A549 (cell line): ENCODE measurements at regions not wholly inside any gene's neighbourhood (a gene's known extent, or its start where the extent isn't known, plus 50 kb on each side); places are given as distances from the start of the nearest gene placed in this dataset.

Experiments
- ATAC-seq, 2 experiments: fragments of 200-7000 bp in 1 of 2; fragments of >200 bp in 1 of 2; cut with Nextera tagmentation in 1 of 2; cut with Tn5 transposase in 1 of 2; 3 replicates each; pipeline versions ENCODE4 v1.8.0 to v1.9.1; 2018 to 2020; ENCODE audit warnings: mild to moderate bottlenecking in 1 of 2, moderate library complexity in 1 of 2
- CTCF ChIA-PET: fragments of 300-600 bp; sonication (Branson Sonifier 250); formaldehyde crosslinking; extraction: SDS; loops from one replicate; lab custom pipeline; 2021; ENCODE audit warnings: antibody characterized with exemption, inconsistent platforms; lab: Yijun Ruan, JAX
- POLR2A ChIA-PET: fragments of 350-600 bp; formaldehyde crosslinking; extraction: SDS; loops from one replicate; lab custom pipeline; 2021; ENCODE audit warnings: antibody characterized with exemption, inconsistent platforms; lab: Yijun Ruan, JAX
- DNase-seq, 2 experiments: peaks; one replicate each; pipeline versions ENCODE4 v3.0.0 to v3.0.0-alpha.2; 2011 to 2016; ENCODE audit warnings: low read depth in 1 of 2, low spot score in 1 of 2
- FAIRE-seq: peaks from 2 replicates; lab custom pipeline; 2011; peaks lifted over from hg19 to GRCh38; lab: Jason Lieb, UNC
- H3K27ac ChIP-seq, 2 experiments: fragments of >200 bp; sonication (Bioruptor Twin); formaldehyde crosslinking; 3 replicates each; pipeline ENCODE4 v1.5.1; 2016 to 2017
- H3K4me1 ChIP-seq: fragments of >200 bp; sonication (Bioruptor Twin); formaldehyde crosslinking; 3 replicates; pipeline ENCODE4 v1.6.1; 2016
- H3K4me2 ChIP-seq: fragments of >200 bp; sonication (Bioruptor Twin); formaldehyde crosslinking; 3 replicates; pipeline ENCODE4 v1.6.1; 2016
- H3K4me3 ChIP-seq: fragments of >200 bp; sonication (Bioruptor Twin); formaldehyde crosslinking; 3 replicates; pipeline ENCODE4 v1.5.1; 2016
- H3K9me3 ChIP-seq: fragments of >200 bp; sonication (Bioruptor Twin); formaldehyde crosslinking; 3 replicates; pipeline ENCODE4 v1.6.1; 2016
- ATOH8 ChIP-seq: fragments of 250-450 bp; sonication (Bioruptor Pico); IDR thresholded peaks from 2 replicates; pipeline ENCODE4 v1.5.0; 2020; ENCODE audit warnings: low read depth, mild to moderate bottlenecking, moderate library complexity
- BCL3 ChIP-seq: fragments of >200 bp; sonication (Bioruptor Twin); formaldehyde crosslinking; IDR thresholded peaks from 3 replicates; pipeline ENCODE4 v1.6.1; 2016
- CHD2 ChIP-seq: fragments of 150-350 bp; IDR thresholded peaks from 2 replicates; pipeline ENCODE4 v1.6.1; 2014; ENCODE audit warnings: low read length; ENCODE audit not compliant: partially characterized antibody
- CHD4 ChIP-seq: fragments of 200-600 bp; sonication (generic); IDR thresholded peaks from 2 replicates; pipeline ENCODE4 v1.6.1; 2016; ENCODE audit warnings: antibody characterized with exemption, mild to moderate bottlenecking, borderline replicate concordance
- CTCF ChIP-seq: fragments of >200 bp; sonication (Bioruptor Twin); formaldehyde crosslinking; IDR thresholded peaks from 3 replicates; pipeline ENCODE4 v1.5.1; 2016
- E2F6 ChIP-seq: IDR thresholded peaks from 2 replicates; pipeline ENCODE4 v1.6.1; 2012; ENCODE audit warnings: low read depth, borderline replicate concordance
- EP300 ChIP-seq, 2 experiments: fragments of >200 bp; sonication (Bioruptor Twin); formaldehyde crosslinking; IDR thresholded peaks; 2 replicates in 1 of 2; 3 replicates in 1 of 2; pipeline ENCODE4 v1.6.1; 2016 to 2017
- FOSB ChIP-seq: fragments of 250-450 bp; sonication (Bioruptor Pico); IDR thresholded peaks from 2 replicates; pipeline ENCODE4 v1.5.0; 2020; ENCODE audit warnings: mild to moderate bottlenecking, moderate library complexity
- FOSL2 ChIP-seq, 2 experiments: fragments of 450-650 bp in 1 of 2; fragments of >200 bp in 1 of 2; sonication (Bioruptor Twin) in 1 of 2; formaldehyde crosslinking; IDR thresholded peaks; 2 replicates each; pipeline versions ENCODE4 v1.5.0 to v1.6.1; 2016 to 2020; ENCODE audit warnings: mild to moderate bottlenecking in 1 of 2, moderate library complexity in 1 of 2
- FOXS1 ChIP-seq: fragments of 250-450 bp; sonication (Bioruptor Pico); IDR thresholded peaks from 2 replicates; pipeline ENCODE4 v1.5.0; 2020; ENCODE audit warnings: mild to moderate bottlenecking, moderate library complexity
- HOXB13 ChIP-seq: fragments of 250-450 bp; sonication (Bioruptor Pico); IDR thresholded peaks from 2 replicates; pipeline ENCODE4 v1.5.0; 2020; ENCODE audit warnings: low read depth, mild to moderate bottlenecking, moderate library complexity
- HOXB5 ChIP-seq: fragments of 250-450 bp; sonication (Bioruptor Pico); IDR thresholded peaks from 2 replicates; pipeline ENCODE4 v1.5.0; 2020; ENCODE audit warnings: mild to moderate bottlenecking, moderate library complexity
- JUN ChIP-seq, 2 experiments: fragments of >200 bp; sonication (Bioruptor Twin); formaldehyde crosslinking; IDR thresholded peaks; 2 replicates in 1 of 2; 3 replicates in 1 of 2; pipeline ENCODE4 v1.6.1; 2016 to 2017
- JUNB ChIP-seq: fragments of >200 bp; sonication (Bioruptor Twin); formaldehyde crosslinking; IDR thresholded peaks from 2 replicates; pipeline ENCODE4 v1.6.1; 2016
- MAX ChIP-seq: IDR thresholded peaks from 2 replicates; pipeline ENCODE4 v1.6.1; 2012
- MAZ ChIP-seq: fragments of 150-350 bp; IDR thresholded peaks from 2 replicates; pipeline ENCODE4 v1.6.1; 2014; ENCODE audit warnings: antibody characterized with exemption, low read depth, low read length, borderline replicate concordance
- MYC ChIP-seq: IDR thresholded peaks from 2 replicates; pipeline ENCODE4 v1.6.1; 2012; ENCODE audit warnings: mild to moderate bottlenecking, inconsistent platforms, low read length, improper control_type of control experiment, borderline replicate concordance
- NFE2L2 ChIP-seq: fragments of 150-350 bp; conservative IDR thresholded peaks from 2 replicates; pipeline ENCODE4 v1.6.1; 2014; ENCODE audit warnings: low read length
- NPAS2 ChIP-seq: fragments of 250-450 bp; sonication (Bioruptor Pico); IDR thresholded peaks from 2 replicates; pipeline ENCODE4 v1.8.0; 2022; ENCODE audit warnings: mild to moderate bottlenecking, moderate library complexity, borderline replicate concordance
- PHF8 ChIP-seq: fragments of 200-600 bp; sonication (generic); IDR thresholded peaks from 2 replicates; pipeline ENCODE4 v1.6.1; 2016; ENCODE audit warnings: low read depth, mild to moderate bottlenecking, antibody characterized with exemption, moderate library complexity, borderline replicate concordance
- POLR2A ChIP-seq: IDR thresholded peaks from 2 replicates; pipeline ENCODE4 v1.6.1; 2012; ENCODE audit warnings: mild to moderate bottlenecking, low read length
- POLR2AphosphoS2 ChIP-seq: conservative IDR thresholded peaks from 2 replicates; pipeline ENCODE4 v1.6.1; 2012; ENCODE audit warnings: low read length, improper control_type of control experiment, inconsistent platforms
- RARB ChIP-seq: fragments of 250-450 bp; sonication (Bioruptor Pico); IDR thresholded peaks from 2 replicates; pipeline ENCODE4 v1.8.0; 2021; ENCODE audit warnings: mild to moderate bottlenecking, moderate library complexity
- RCOR1 ChIP-seq: fragments of 150-350 bp; IDR thresholded peaks from 2 replicates; pipeline ENCODE4 v1.6.1; 2014; ENCODE audit warnings: antibody characterized with exemption, low read length, low read depth
- RNF2 ChIP-seq: fragments of 200-600 bp; sonication (generic); IDR thresholded peaks from 2 replicates; pipeline ENCODE4 v1.6.1; 2016; ENCODE audit warnings: low read depth, mild to moderate bottlenecking, antibody characterized with exemption, moderate library complexity, borderline replicate concordance
- TP53 ChIP-seq: fragments of 250-450 bp; sonication (Bioruptor Pico); IDR thresholded peaks from 2 replicates; pipeline ENCODE4 v1.5.0; 2021; ENCODE audit warnings: mild to moderate bottlenecking, moderate library complexity
- USF2 ChIP-seq: fragments of 450-650 bp; IDR thresholded peaks from 2 replicates; pipeline ENCODE4 v1.6.1; 2014; ENCODE audit warnings: antibody characterized with exemption
- ZC3H11A ChIP-seq: fragments of 450-650 bp; IDR thresholded peaks from 2 replicates; pipeline ENCODE4 v1.6.1; 2014; ENCODE audit warnings: antibody characterized with exemption, mild to moderate bottlenecking
- ZNF302 ChIP-seq: fragments of 250-450 bp; sonication (Bioruptor Pico); IDR thresholded peaks from 2 replicates; pipeline ENCODE4 v1.9.0; 2021; ENCODE audit warnings: inconsistent platforms, mild to moderate bottlenecking, moderate library complexity
- WGBS: methylation state at CpG from one replicate; pipeline ENCODE4 v1.1.6; 2017; ENCODE audit errors: missing lambda C conversion rate; 5-methylcytosine and 5-hydroxymethylcytosine counted together

GRCh38 chr14:100449225-100449987 is 126.3 kb downstream of the SLC25A47 start:
- 0 out of 3 replicates have a peak, but pooled peaks cover 6% of the 10 kb centered on the region for H3K4me1 ChIP-seq
- no peak overlapping the region for H3K4me2 ChIP-seq
- no peak overlapping the region for H3K27ac ChIP-seq
- H3K4me3 ChIP-seq: no peak overlapping the region
- no peaks in the 10 kb centered on the region for H3K9me3 ChIP-seq
- DNase-seq (no peak), FAIRE-seq (no peak), ATAC-seq (no peak; a peak in 1 of 6 replicates)
- ChIA-PET POLR2A (no interaction called here), CTCF (interaction anchor here (1.0 to 1.3 kb wide), 2 partner anchors 8 to 9 kb away, joined by 3 to 5 read pairs; no protein-coding TSS in a partner anchor)
- WGBS: 81% methylated on average over 14 of the region's 14 CpGs
- TF ChIP-seq NPAS2 (no peak), RCOR1 (no peak), USF2 (no peak), ZC3H11A (no peak), FOXS1 (no peak), CHD4 (no peak), FOSB (CRISPR knock-in tag) (no peak), RARB (no peak), FOSL2 (IDR thresholded peaks at IDR 0.05) (no peak), FOSL2 (CRISPR knock-in tag; IDR thresholded peaks at IDR 0.05) (no peak), EP300 (IDR thresholded peaks at IDR 0.05) (no peak), MAZ (no peak), HOXB5 (CRISPR knock-in tag) (no peak), CTCF (no peak), MAX (no peak), HOXB13 (CRISPR knock-in tag) (no peak)

- Histone ChIP-seq H3K4me3 (no peak overlapping the region), H3K9me3 (no peaks in the 10 kb centered on the region), H3K4me2 (no peak overlapping the region), H3K4me1 (0 out of 3 replicates have a peak, but pooled peaks cover 6% of the 10 kb centered on the region), H3K27ac (no peak overlapping the region)
- TF ChIP-seq E2F6 (no peak), JUN (IDR thresholded peaks at IDR 0.05) (no peak), POLR2AphosphoS2 (no peak), POLR2A (no peak), NFE2L2 (no peak), ZNF302 (CRISPR knock-in tag) (no peak), CHD2 (no peak), TP53 (no peak), PHF8 (no peak), MYC (no peak), BCL3 (no peak), JUNB (no peak), ATOH8 (CRISPR knock-in tag) (no peak), ZC3H11A (no peak), RNF2 (no peak)
- DNase-seq: no peak
- no peak for FAIRE-seq
- ATAC-seq: no peak
- CTCF ChIA-PET: interaction anchor here (1.3 to 1.8 kb wide), 2 partner anchors 9 to 10 kb away, joined by 3 to 7 read pairs; no protein-coding TSS in a partner anchor
- POLR2A ChIA-PET: no interaction called here
- 96% methylated on average over 2 of the region's 2 CpGs for WGBS
Measured at GRCh38 chr14:100450049-100450448, 126.9 kb downstream of the SLC25A47 start.
